Lower leg skin (tissue), 4 donors: ENCODE measurements at regions not wholly inside any gene's neighbourhood (a gene's known extent, or its start where the extent isn't known, plus 50 kb on each side); places are given as distances from the start of the nearest gene placed in this dataset.

Source experiments
- DNase-seq, 2 donors: peaks; one replicate each; pipeline ENCODE4 v3.0.0-alpha.2; 2019; ENCODE audit warnings: low spot score in 2 of 2
- H3K4me3 ChIP-seq: fragments of 200-600 bp; sonication (generic); 2 replicates; pipeline ENCODE4 v1.5.1; 2017; ENCODE audit warnings: mild to moderate bottlenecking, low read depth; ENCODE audit not compliant: poor library complexity, severe bottlenecking
- POLR2A ChIP-seq, 2 donors: fragments of 450-650 bp; IDR thresholded peaks; one replicate each; pipeline ENCODE4 v1.6.1; 2016 to 2017; ENCODE audit warnings: antibody characterized with exemption in 2 of 2, mild to moderate bottlenecking in 1 of 2, moderate library complexity in 1 of 2
- WGBS, 2 donors: methylation state at CpG; one replicate each; pipeline ENCODE4 v1.1.5; 2018; 5-methylcytosine and 5-hydroxymethylcytosine counted together
- intact Hi-C: fragments of 100-400 bp; cut with DNase I; formaldehyde crosslinking; loops from one replicate; pipeline ENCODE4 v1.15.0; 2023; ENCODE audit warnings: low total_unique reads
- TF ChIP-seq, protein P1 (sequence below), 3 donors: fragments of 450-650 bp; IDR thresholded peaks; one replicate each; pipeline ENCODE4 v1.5.1; 2016; ENCODE audit warnings: antibody characterized with exemption in 3 of 3, mild to moderate bottlenecking in 3 of 3, moderate library complexity in 2 of 3

DNA sequence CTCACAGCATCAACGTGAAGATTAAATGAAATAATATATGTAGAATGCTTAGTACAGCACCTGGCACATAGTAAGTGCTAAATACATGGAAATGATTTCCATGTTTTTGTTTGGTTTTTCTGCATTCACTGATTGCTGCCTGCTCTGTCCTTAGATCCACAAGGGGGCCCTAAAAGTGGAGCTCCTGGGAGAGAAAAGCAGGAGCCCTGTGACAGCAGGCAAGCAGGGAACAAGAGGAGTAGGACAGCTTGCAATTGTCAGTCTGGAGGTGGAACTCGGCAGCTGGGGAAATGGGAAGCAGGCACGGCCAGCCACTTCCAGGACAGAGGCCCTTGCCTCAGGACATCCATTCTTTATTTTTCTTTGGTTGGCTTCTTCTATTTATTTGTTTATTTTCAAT, 292.9 kb downstream of the BMP4 start:
- DNase-seq = no peak
- intact Hi-C loops = no loop called here
- H3K4me3 ChIP-seq = no peak overlapping the region
- TF ChIP-seq POLR2A (IDR thresholded peaks at IDR 0.05) = no peak
- TF ChIP-seq, protein P1, sequence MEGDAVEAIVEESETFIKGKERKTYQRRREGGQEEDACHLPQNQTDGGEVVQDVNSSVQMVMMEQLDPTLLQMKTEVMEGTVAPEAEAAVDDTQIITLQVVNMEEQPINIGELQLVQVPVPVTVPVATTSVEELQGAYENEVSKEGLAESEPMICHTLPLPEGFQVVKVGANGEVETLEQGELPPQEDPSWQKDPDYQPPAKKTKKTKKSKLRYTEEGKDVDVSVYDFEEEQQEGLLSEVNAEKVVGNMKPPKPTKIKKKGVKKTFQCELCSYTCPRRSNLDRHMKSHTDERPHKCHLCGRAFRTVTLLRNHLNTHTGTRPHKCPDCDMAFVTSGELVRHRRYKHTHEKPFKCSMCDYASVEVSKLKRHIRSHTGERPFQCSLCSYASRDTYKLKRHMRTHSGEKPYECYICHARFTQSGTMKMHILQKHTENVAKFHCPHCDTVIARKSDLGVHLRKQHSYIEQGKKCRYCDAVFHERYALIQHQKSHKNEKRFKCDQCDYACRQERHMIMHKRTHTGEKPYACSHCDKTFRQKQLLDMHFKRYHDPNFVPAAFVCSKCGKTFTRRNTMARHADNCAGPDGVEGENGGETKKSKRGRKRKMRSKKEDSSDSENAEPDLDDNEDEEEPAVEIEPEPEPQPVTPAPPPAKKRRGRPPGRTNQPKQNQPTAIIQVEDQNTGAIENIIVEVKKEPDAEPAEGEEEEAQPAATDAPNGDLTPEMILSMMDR (IDR thresholded peaks at IDR 0.05) = no peak
- 73 to 81% methylated on average over 3 of the region's 3 CpGs for WGBS, 2 donors

DNA sequence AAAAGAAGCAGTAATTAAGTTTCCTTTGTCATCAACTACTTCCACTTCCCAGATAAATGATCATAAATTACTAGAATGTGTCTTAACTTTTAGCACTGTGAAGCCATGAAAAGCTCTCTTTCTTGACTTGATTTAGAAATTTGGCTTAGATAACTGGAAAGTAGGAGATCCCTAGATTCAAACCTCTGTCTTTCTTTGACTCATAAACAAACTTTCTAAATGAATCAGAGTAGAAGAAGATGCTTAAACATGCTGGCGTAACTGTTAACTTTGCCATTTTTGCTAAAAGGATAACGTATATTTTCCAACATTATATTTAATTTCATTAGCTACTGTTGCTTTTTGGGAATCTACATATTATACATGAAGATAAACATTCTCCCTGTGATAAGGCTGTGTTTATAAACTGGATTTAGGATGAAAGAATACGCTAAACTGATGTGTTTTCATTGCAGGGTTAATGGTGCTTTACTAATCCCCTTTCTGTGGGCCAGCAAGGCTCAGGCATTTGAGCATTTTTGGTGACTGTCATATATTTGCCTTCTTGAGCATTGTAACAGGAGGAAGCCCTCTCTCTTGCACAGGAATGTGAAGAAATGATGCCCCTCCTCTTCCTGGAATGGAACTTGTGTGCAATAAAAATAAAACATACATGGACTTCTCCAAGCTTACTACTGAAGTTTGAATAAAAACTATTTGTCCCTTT, 301.4 kb downstream of the BMP4 start:
- intact Hi-C loops = no loop called here
- DNase-seq = no peak
- TF ChIP-seq, protein P1 (IDR thresholded peaks at IDR 0.05) = no peak
- no peak for TF ChIP-seq POLR2A (IDR thresholded peaks at IDR 0.05)
- WGBS, 2 donors = 88 to 89% methylated on average over 3 of the region's 3 CpGs
- no peak overlapping the region for H3K4me3 ChIP-seq

DNA sequence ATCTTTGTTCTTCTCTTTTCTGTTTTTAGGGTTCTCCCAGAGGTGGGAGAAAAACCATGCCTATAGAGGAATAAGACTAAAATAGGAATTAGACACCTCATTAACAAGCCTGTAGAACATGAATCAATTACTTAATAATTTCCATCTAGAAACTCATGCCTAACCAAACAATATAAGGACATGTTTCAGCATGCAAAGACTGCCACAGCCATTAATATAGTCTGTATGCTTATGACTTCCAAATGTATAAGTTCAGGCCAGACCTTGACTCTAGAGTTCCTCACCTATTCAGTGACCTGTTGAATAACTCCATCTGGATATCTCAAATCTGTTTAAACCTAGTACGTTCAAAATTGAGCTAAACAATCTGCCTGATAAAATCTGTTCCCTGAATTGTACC, 304.6 kb downstream of the BMP4 start:
- intact Hi-C loops = no loop called here
- H3K4me3 ChIP-seq = no peak overlapping the region
- WGBS, 2 donors = 55 to 62% methylated on average over 1 of the region's 1 CpG
- no peak for TF ChIP-seq POLR2A (IDR thresholded peaks at IDR 0.05)
- TF ChIP-seq, protein P1 (IDR thresholded peaks at IDR 0.05) = no peak
- no peak for DNase-seq

DNA sequence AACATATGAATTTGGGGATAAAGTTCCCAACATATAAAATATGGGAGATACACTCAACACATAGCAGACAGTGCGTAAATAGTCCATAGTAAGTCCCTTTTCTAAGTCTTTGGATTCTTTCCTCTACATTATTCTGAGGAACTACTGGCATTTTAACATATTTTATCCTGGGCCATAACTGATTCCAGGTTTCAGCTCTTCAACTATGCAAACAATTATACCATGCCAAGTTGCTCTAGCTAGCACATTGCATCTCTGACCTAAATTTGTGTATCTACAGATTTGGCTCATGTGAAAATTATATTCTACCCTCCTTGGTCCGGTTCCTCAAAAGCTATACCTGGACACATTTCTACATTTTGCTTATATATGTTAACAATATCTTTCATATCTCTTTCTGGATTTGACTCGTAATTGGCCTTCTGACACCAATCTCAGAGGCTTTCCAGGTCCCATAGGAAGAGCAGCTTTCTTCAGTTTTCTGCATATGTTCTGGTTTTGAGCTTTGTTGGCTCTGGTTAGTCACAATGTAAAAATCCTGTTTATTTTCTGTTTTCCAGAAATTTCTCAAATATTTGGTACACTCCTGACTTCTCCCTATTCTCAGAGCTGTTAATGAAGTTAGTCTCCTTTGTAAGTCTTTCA, 305.4 kb downstream of the BMP4 start:
- WGBS, 2 donors = 79 to 84% methylated on average over 3 of the region's 3 CpGs
- TF ChIP-seq POLR2A (IDR thresholded peaks at IDR 0.05) = no peak
- TF ChIP-seq, protein P1 (IDR thresholded peaks at IDR 0.05) = no peak
- intact Hi-C loops = no loop called here
- no peak overlapping the region for H3K4me3 ChIP-seq
- DNase-seq = no peak

DNA sequence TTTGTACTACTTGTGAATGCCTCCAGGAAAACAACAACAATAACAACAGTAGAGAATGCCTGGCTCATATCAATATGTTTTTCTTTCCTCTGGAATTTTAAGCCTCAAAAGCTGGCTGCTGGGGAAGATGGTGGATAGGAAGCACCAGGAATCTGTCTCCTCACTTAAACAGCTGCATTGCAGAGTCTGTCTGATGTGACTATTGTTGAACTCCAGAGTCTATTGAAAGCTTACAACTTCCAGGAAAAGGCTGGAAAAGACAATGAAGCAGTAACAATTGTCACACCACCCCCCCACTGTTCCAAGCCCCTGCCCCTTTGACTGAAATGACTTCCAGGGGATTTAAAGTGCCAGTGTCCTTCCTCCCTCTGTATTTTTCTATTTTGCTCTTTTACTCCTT, 309.7 kb downstream of the BMP4 start:
- H3K4me3 ChIP-seq = no peak overlapping the region
- intact Hi-C loops = no loop called here
- TF ChIP-seq, protein P1 (IDR thresholded peaks at IDR 0.05) = no peak
- TF ChIP-seq POLR2A (IDR thresholded peaks at IDR 0.05) = no peak
- no peak for DNase-seq
